MCF 10A (cell line): ENCODE measurements at regions not wholly inside any gene's neighbourhood (a gene's known extent, or its start where the extent isn't known, plus 50 kb on each side); places are given as distances from the start of the nearest gene placed in this dataset.

ENCODE experiments used
- BruUV-seq: library from RNA; stranded (reverse); fragments of 400-500 nt; replicated peaks from 2 replicates; lab custom pipeline; 2021; lab: Mats Ljungman, UMichigan
- CTCF ChIA-PET: fragments of 300-600 bp; sonication (Branson Sonifier 250); formaldehyde crosslinking; extraction: SDS; loops from one replicate; lab custom pipeline; 2021; ENCODE audit warnings: antibody characterized with exemption, inconsistent platforms; lab: Yijun Ruan, JAX
- POLR2A ChIA-PET: fragments of 300-600, 350-650 bp; sonication (Branson Sonifier 250); formaldehyde crosslinking; extraction: SDS; loops from one replicate; lab custom pipeline; 2020; ENCODE audit warnings: antibody characterized with exemption, inconsistent platforms; lab: Yijun Ruan, JAX
- DNase-seq: peaks from one replicate; pipeline ENCODE4 v3.0.0-alpha.2; 2018; ENCODE audit not compliant: unreplicated experiment
- H3K27ac Mint-ChIP-seq: one replicate; pipeline ENCODE4 v1.8.0; 2022; ENCODE audit warnings: mild to moderate bottlenecking, low read depth, mixed read lengths; ENCODE audit not compliant: unreplicated experiment
- H3K27me3 Mint-ChIP-seq: one replicate; pipeline ENCODE4 v1.8.0; 2022; ENCODE audit warnings: mixed read lengths; ENCODE audit not compliant: insufficient read depth, unreplicated experiment
- H3K36me3 Mint-ChIP-seq: one replicate; pipeline ENCODE4 v1.8.0; 2022; ENCODE audit warnings: mild to moderate bottlenecking, moderate library complexity, mixed read lengths; ENCODE audit not compliant: insufficient read depth, unreplicated experiment
- H3K4me1 Mint-ChIP-seq: one replicate; pipeline ENCODE4 v1.8.0; 2022; ENCODE audit warnings: mixed read lengths; ENCODE audit not compliant: insufficient read depth, unreplicated experiment
- H3K4me3 Mint-ChIP-seq: one replicate; pipeline ENCODE4 v1.8.0; 2022; ENCODE audit warnings: mild to moderate bottlenecking, moderate library complexity, mixed read lengths; ENCODE audit not compliant: unreplicated experiment
- H3K9me3 Mint-ChIP-seq: one replicate; pipeline ENCODE4 v1.8.0; 2022; ENCODE audit warnings: mixed read lengths; ENCODE audit not compliant: unreplicated experiment
- CTCF ChIP-seq: fragments of 200-600 bp; IDR thresholded peaks from one replicate; pipeline ENCODE4 v1.8.0; 2022; ENCODE audit warnings: antibody characterized with exemption, mild to moderate bottlenecking; ENCODE audit not compliant: unreplicated experiment
- intact Hi-C: fragments of 100-400 bp; cut with micrococcal nuclease; formaldehyde crosslinking; loops from 2 replicates; pipeline ENCODE4 v1.14.1; 2022

GRCh38 chr1:37305841-37306240 lies 168.5 kb upstream of the ZC3H12A start:
- H3K27me3 Mint-ChIP-seq, result peaks cover 20% of the 10 kb centered on the region
- H3K4me3 Mint-ChIP-seq, result no peak overlapping the region
- intact Hi-C loops, result no loop called here
- ChIA-PET CTCF (interaction anchor here (1.8 kb wide), 1 partner anchor 17 kb away, joined by 6 read pairs; no protein-coding TSS in a partner anchor), POLR2A (no interaction called here)
- H3K9me3 Mint-ChIP-seq, result no peaks in the 10 kb centered on the region
- TF ChIP-seq CTCF, result no peak
- DNase-seq, result no peak
- BruUV-seq, result no TSS peak
- H3K36me3 Mint-ChIP-seq, result no peaks in the 10 kb centered on the region
- H3K27ac Mint-ChIP-seq, result no peak overlapping the region
- no peaks in the 10 kb centered on the region for H3K4me1 Mint-ChIP-seq

DNA sequence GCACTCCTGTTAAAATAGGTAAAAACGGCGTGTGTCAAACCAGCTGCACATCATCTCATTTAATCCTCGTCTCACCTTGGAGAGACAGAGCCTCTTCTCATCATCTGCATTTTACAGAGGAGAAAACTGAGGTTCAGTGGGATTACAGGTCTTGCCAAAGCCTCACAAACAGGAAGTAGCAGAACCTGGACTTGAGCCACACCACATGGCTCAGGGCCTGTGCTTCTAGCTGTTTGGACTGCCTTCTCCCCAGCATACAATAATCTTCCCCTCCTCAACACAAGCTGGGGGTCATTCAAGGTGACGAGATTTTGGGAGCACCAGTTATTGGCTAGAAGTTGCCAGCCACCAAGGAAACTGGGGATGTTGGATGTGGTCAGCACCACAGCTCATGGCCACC lies 167.9 kb upstream of the ZC3H12A start:
- H3K4me1 Mint-ChIP-seq, result no peaks in the 10 kb centered on the region
- intact Hi-C loops, result no loop called here
- no peaks in the 10 kb centered on the region for H3K9me3 Mint-ChIP-seq
- H3K27me3 Mint-ChIP-seq, result peaks cover 26% of the 10 kb centered on the region
- no peak overlapping the region for H3K4me3 Mint-ChIP-seq
- CTCF ChIA-PET, result interaction anchor here (0.5 to 1.8 kb wide), 3 partner anchors 16 to 1504 kb away, joined by 3 to 6 read pairs (median 4); no protein-coding TSS in a partner anchor
- peak; percentile 8 for DNase-seq
- no peak for TF ChIP-seq CTCF
- no peak overlapping the region for H3K27ac Mint-ChIP-seq
- POLR2A ChIA-PET, result no interaction called here
- H3K36me3 Mint-ChIP-seq, result no peaks in the 10 kb centered on the region
- BruUV-seq, result no TSS peak

DNA sequence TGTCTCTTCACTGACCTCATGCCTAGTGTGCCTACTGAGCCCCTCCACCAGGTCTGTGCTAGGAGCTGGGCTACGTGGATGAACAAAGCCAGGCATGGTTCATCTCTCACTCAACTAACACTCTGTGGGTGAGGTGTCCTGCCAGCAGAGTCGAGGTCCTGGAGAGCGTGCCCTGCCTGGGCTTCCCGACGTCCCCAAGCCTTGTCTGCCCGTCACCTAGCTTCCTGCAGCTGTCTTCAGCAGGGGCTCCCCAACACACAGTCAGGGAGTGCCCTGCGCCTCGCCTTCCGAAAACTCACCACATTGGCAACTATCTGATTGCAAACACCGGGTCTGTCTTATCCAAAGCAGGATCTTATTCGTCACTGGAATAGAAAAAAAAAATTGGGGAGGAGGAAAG lies 167.5 kb upstream of the ZC3H12A start:
- H3K36me3 Mint-ChIP-seq, result no peaks in the 10 kb centered on the region
- no peak for DNase-seq
- no TSS peak for BruUV-seq
- ChIA-PET CTCF (interaction anchor here (0.5 to 1.8 kb wide), 4 partner anchors 16 to 1504 kb away, joined by 3 to 6 read pairs (median 4); no protein-coding TSS in a partner anchor), POLR2A (no interaction called here)
- no peaks in the 10 kb centered on the region for H3K4me1 Mint-ChIP-seq
- no peaks in the 10 kb centered on the region for H3K9me3 Mint-ChIP-seq
- peaks cover 30% of the 10 kb centered on the region for H3K27me3 Mint-ChIP-seq
- H3K4me3 Mint-ChIP-seq, result no peak overlapping the region
- intact Hi-C loops, result no loop called here
- TF ChIP-seq CTCF, result no peak
- no peak overlapping the region for H3K27ac Mint-ChIP-seq

DNA sequence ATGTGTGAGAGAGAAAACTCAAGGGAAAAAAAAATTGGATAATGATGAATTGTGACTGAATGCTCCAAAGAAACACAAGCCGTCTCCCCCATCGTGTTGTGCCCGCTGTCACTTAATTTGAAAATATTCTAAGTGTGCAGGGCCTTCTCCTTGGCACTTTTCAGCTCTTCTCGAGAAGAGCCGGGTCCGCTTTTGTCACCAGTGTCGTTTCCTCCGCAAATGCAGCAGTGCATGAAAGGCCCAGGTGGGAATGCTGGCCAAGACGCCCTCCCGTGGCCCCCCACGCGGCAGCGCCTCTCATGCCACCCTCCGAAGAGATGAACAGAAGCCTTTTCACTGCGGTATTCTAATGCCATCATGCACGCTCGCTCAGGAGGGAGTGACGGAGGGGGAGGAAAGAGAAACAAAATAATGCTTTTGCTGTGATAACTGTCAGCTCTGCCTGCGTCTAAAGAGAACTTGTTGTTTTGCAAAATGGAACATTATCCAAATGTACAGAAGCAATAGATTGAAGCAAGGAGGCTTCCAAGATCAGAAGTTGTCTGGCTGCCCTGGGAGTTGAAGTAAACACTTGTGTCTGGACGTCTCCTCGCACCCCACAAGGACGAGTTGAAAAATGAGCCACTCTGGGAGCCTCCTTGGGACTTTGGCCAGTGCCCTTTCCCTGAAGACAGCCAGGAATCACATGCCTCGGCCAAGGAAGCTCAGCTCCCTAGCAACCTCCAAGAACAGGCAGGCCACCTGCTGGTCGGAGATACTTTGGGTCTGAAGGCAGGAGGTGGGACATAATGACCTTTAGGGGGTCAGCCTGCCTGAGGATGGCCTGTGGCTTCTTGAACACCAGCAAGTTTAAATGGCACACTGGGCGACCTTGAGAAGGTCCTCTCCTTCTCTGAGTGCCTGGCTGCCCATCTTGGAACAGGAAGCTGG lies 166.1 kb upstream of the ZC3H12A start:
- H3K4me3 Mint-ChIP-seq, result no peak overlapping the region
- no peak for DNase-seq
- H3K36me3 Mint-ChIP-seq, result no peaks in the 10 kb centered on the region
- no TSS peak for BruUV-seq
- H3K4me1 Mint-ChIP-seq, result no peaks in the 10 kb centered on the region
- H3K27me3 Mint-ChIP-seq, result peaks cover 44% of the 10 kb centered on the region
- ChIA-PET CTCF (interaction anchor here (0.6 kb wide), 1 partner anchor 42 kb away, joined by 5 read pairs; no protein-coding TSS in a partner anchor), POLR2A (no interaction called here)
- no peak for TF ChIP-seq CTCF
- H3K9me3 Mint-ChIP-seq, result no peaks in the 10 kb centered on the region
- intact Hi-C loops, result no loop called here
- no peak overlapping the region for H3K27ac Mint-ChIP-seq
